Tibial nerve (tissue), 3 donors: ENCODE measurements at regions not wholly inside any gene's neighbourhood (a gene's known extent, or its start where the extent isn't known, plus 50 kb on each side); places are given as distances from the start of the nearest gene placed in this dataset.

Experiments
- POLR2A ChIP-seq, 2 donors: fragments of 450-650 bp; IDR thresholded peaks; one replicate each; pipeline ENCODE4 v1.6.1; 2017; ENCODE audit warnings: antibody characterized with exemption in 2 of 2, mild to moderate bottlenecking in 2 of 2, moderate library complexity in 2 of 2
- TF ChIP-seq, protein P1 (sequence below), 5 experiments: fragments of 200-600 bp in 3 of 5; fragments of 450-650 bp in 2 of 5; sonication (generic) in 3 of 5; IDR thresholded peaks; one replicate each; pipeline ENCODE4 v1.5.1; 2016 to 2019; ENCODE audit warnings: antibody characterized with exemption in 5 of 5, mild to moderate bottlenecking in 3 of 5, moderate library complexity in 2 of 5

DNA sequence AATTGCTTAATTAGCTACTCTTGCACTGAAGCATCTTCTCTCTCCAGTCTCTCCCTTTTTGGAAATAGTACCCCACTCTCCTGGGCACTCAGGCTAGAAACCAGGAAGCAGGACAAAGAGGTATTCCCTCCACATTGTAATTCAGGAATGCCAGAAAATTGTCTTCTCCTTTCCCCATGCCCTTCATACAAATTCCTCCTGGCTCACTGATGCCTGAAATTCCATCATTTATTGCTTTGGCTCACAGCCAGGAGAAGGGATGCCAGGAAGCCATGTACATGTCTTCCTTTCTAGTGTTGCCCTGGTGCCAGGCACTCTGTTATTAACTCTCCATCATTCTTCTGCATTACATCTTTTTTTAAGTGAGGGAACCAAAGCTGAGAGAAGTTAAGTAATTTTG lies 716.5 kb upstream of the C9orf72 start:
- no peak for TF ChIP-seq POLR2A (IDR thresholded peaks at IDR 0.05)
- TF ChIP-seq, protein P1, sequence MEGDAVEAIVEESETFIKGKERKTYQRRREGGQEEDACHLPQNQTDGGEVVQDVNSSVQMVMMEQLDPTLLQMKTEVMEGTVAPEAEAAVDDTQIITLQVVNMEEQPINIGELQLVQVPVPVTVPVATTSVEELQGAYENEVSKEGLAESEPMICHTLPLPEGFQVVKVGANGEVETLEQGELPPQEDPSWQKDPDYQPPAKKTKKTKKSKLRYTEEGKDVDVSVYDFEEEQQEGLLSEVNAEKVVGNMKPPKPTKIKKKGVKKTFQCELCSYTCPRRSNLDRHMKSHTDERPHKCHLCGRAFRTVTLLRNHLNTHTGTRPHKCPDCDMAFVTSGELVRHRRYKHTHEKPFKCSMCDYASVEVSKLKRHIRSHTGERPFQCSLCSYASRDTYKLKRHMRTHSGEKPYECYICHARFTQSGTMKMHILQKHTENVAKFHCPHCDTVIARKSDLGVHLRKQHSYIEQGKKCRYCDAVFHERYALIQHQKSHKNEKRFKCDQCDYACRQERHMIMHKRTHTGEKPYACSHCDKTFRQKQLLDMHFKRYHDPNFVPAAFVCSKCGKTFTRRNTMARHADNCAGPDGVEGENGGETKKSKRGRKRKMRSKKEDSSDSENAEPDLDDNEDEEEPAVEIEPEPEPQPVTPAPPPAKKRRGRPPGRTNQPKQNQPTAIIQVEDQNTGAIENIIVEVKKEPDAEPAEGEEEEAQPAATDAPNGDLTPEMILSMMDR (IDR thresholded peaks at IDR 0.05): no peak
